Right renal pelvis (tissue), 4 donors: ENCODE measurements at regions not wholly inside any gene's neighbourhood (a gene's known extent, or its start where the extent isn't known, plus 50 kb on each side); places are given as distances from the start of the nearest gene placed in this dataset.

Experiments used
- DNase-seq, 4 donors: peaks; one replicate each; pipeline ENCODE4 v3.0.0-alpha.2; 2013; ENCODE audit warnings: low read depth in 4 of 4, low spot score in 3 of 4, missing footprints in 1 of 4

- no peak for DNase-seq
These were observed 535.2 kb downstream of the TDRD15 start for GRCh38 chr2:21658907-21659477.

DNA sequence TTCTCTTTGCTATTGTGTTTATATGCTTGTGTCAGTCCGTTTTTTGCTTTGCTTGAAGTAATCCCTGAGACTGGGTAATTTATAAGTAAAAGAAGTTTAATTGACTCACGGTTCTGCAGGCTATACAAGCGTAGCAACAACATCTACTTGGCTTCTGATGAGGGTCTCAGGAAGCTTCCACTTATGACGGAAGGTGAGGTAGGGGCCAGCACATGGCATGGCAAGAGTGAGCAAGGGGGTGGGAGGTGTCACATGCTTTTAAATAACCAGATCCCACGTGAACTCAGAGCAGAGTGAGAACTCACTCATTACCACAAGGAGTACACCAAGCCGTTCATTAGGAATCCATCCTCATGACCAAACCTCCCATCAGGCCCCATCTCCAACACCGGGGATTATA lies 540.3 kb downstream of the TDRD15 start:
- DNase-seq: no peak

DNA sequence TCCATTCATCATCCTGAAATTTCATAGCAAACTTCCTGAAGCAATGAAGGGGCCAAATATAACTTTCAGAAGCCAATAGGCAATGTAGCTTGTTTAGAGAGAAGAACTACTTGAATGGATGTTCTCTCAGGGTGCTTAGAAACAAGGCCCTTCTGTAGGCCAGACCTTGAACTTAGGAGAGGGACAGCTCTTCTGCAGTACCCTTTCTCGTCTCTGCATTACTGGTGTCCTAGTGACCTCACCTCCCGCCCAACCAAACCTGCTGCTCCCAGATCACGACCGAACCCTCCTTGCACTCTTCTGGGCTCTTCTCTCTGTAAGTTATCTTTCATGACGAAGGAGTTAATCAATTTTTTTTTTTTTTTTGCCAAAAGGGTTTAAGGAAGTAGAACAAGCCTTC lies 543.9 kb downstream of the TDRD15 start:
- no peak for DNase-seq

DNA sequence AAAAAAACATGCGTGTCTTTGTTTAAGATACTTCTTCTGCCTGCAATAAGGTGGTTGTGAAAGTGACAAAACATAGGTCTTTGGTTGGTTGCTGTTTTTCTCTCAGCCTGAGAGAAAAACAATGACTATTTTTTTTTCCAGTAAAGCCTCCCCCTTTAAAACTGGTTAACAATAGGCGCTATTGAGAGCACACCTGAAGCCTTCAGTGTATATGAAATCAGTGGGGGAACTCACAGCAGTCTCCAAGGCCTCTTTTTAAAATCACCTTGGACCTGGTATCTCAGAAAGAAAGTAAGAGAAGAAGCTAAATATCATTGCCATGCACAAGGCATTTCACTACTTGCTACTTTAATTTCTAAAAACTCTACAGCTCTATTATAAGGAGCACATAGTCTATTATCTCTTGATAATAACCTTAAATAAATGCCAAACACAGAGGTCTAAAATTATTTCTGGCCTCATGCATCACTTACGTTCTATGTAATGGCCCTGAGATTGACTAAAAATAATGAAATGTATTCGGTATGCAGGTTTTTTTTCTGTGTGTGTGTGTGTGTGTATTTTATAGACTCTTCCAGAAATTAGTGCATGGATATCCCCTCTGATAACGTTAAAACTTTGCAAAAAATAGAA lies 544.4 kb downstream of the TDRD15 start:
- no peak for DNase-seq

DNA sequence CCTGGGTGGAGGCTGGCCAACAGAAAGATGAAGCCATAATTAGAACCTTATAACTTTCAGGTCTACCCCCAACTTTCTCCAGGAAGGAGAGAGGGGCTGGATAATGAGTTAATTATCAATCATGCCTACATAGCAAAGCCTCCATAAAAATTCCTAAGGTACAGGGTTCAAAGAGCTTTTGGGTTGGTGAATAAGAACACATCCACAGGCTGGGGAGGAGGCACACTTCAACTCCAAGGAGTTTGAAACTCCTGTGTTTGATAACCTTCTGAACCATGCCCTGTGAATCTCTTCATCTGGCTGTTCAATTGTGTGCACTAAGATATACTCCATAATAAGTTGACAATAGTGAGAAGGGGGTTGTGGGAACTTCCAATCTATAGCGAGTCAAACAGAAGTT lies 552.3 kb downstream of the TDRD15 start:
- no peak for DNase-seq

- no peak for DNase-seq
These were observed 552.9 kb downstream of the TDRD15 start for GRCh38 chr2:21676676-21677075.

DNA sequence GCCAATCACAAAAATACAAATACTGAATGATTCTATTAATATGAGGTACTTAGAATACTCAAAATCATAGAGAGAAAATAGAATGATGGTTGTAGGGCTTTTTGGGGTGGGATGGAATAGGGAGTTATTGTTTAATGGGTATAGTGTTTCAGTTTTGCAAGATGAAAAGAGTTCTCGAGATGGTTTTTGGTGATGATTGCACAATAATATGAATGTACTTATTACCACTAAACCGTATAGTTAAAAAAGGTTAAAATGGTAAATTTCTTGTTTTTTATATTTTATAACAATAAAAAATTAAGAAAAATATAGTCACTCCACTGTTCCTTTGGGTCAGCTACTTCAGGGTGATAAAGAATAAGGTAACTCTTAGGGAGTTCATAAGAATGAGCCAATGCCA lies 560.1 kb downstream of the TDRD15 start:
- no peak for DNase-seq

GRCh38 chr2:21687589-21687988 lies 563.8 kb downstream of the TDRD15 start:
- DNase-seq: no peak

- no peak for DNase-seq
These were observed 566.2 kb downstream of the TDRD15 start for GRCh38 chr2:21690005-21690404.

DNA sequence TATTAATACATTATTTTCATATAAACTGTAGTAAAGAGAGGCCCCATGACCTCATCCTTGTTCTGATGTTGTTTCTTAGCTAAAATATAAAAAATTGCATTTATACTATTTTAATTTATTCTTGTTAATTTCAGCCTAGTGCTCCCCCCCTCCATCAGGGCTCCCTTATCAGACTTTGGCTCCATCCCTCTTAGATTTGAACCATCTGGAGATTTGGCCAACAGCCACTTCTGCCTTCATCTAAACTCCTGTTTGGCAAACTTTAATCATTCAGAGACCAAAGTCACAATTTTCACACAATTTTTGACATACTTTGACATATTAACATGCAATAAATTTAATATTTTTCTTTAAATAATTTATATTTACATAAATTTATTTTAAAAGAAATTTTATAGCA lies 569.3 kb downstream of the TDRD15 start:
- DNase-seq: peak; percentile 16 to 29 (median 24)

GRCh38 chr2:21694079-21694878 lies 570.5 kb downstream of the TDRD15 start:
- no peak for DNase-seq

- DNase-seq: no peak
These were observed 573.1 kb downstream of the TDRD15 start for GRCh38 chr2:21696900-21697299.

- no peak for DNase-seq
These were observed 576.9 kb downstream of the TDRD15 start for GRCh38 chr2:21700644-21701043.

- DNase-seq: no peak
These were observed 586.3 kb downstream of the TDRD15 start for GRCh38 chr2:21710031-21710430.

DNA sequence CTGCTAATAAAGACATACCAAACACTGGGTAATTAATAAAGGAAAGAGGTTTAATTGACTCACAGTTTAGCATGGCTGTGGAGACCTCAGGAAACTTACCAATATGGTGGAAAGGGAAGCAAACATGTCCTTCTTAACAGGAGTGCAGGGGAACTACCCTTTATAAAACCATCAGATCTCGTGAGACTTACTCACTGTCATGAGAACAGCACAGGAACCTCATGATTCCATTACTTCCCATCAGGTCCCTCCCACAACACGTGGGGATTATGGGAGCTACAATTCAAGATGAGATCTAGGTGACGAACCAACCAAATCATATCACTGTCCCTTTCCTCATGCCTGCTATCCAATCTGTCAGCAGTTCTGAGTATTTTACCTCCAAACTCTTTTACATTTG lies 586.7 kb downstream of the TDRD15 start:
- no peak for DNase-seq

- no peak for DNase-seq
These were observed 592.1 kb downstream of the TDRD15 start for GRCh38 chr2:21715887-21716286.

DNA sequence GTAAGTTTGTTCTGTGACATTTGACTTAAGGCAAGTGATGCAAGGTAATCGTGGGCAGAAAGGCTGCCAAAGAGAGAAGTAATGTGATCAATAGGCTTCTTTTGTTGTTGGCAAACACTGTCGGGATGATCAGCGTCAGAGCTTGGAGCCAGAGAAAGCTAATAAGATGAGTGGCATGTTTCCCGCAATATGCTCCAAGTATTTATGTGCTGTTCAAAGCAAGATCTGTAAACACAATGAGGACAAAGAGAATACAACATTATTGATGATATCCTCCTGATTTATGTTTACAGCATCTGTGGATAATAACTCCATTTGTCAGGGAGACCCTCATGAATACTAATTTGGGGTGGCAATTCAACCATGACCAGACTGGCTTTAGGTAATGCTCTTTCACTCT lies 603.3 kb downstream of the TDRD15 start:
- DNase-seq: no peak

DNA sequence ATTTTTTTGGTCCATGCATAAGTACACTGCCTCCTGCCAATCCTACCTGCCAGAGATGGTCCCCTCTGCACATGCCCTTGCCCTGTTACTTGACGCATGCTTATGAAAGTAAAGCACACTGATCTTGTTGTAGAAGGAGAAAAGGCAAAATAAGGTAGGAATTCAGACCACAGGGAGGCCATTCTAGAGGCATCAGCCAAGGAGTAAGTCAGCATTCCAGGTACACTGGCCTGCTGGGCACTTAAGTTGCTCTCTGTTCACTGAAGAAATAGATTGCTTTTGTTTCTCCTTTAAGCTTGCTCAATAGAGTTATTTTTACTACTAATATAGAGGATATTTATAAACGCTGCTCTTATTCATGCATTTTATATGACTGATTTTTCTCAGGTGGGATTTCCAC lies 604.4 kb downstream of the TDRD15 start:
- DNase-seq: no peak

DNA sequence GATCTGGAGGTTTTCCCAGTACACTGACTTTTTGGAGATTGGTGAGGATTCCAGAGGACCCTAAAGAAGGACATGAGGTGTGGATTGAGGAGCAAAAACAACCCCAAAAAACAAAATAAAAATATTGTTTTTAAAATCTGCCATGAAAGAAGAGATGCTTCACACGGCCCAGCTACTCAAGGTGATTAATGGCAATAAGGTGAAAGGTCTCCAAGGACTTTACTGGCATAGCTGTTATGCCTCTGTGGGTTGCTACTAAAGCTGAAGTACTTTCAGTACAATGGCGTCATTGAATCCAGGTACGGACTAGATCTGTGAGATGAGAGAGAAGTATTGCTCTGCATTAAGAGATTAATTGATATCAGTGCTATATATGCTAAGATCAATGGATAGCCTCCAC lies 606.4 kb downstream of the TDRD15 start:
- peak in 2 of 4 donors; percentile 5 to 8 for DNase-seq

- no peak for DNase-seq
These were observed 616.7 kb downstream of the TDRD15 start for GRCh38 chr2:21740484-21740883.

- no peak for DNase-seq
These were observed 622.7 kb downstream of the TDRD15 start for GRCh38 chr2:21746499-21746898.

DNA sequence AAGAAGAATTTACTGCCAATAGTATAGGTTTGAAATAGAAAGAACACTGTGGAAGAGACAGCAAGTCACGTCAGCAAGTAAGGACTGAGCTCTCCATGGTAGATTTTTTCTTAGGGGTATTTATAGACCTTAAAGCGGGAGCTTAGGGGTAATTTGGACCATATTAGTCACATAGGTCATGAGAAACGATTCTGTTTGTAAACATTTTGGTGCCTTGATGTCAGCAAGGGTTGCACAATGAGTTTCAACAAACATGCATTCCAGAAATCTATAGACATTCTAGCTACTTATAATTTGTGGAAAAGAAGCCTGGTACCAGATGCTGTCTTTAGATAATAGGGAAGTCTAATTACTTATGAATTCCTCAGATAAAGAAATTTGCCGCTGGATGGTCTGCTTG lies 624.7 kb downstream of the TDRD15 start:
- no peak for DNase-seq
